HEK293T (cell line): ENCODE measurements at regions not wholly inside any gene's neighbourhood (a gene's known extent, or its start where the extent isn't known, plus 50 kb on each side); places are given as distances from the start of the nearest gene placed in this dataset.

Experiments used
- ARNT ChIP-seq: fragments of 450-650 bp; IDR thresholded peaks from 2 replicates; pipeline ENCODE4 v1.6.1; 2017; ENCODE audit warnings: mild to moderate bottlenecking
- ELF4 ChIP-seq: fragments of 450-650 bp; IDR thresholded peaks from 2 replicates; pipeline ENCODE4 v1.6.1; 2017; ENCODE audit warnings: antibody characterized with exemption
- FOXA1 ChIP-seq: fragments of 450-650 bp; IDR thresholded peaks from 2 replicates; pipeline ENCODE4 v1.6.1; 2016; ENCODE audit warnings: mild to moderate bottlenecking
- FOXM1 ChIP-seq: fragments of 450-650 bp; IDR thresholded peaks from 2 replicates; pipeline ENCODE4 v1.6.1; 2017; ENCODE audit warnings: mild to moderate bottlenecking, borderline replicate concordance
- HDGF ChIP-seq: fragments of 450-650 bp; IDR thresholded peaks from 2 replicates; pipeline ENCODE4 v1.6.1; 2017; ENCODE audit warnings: antibody characterized with exemption, borderline replicate concordance
- L3MBTL2 ChIP-seq: fragments of 450-650 bp; conservative IDR thresholded peaks from 2 replicates; pipeline ENCODE4 v1.6.1; 2016; ENCODE audit warnings: mild to moderate bottlenecking
- LEF1 ChIP-seq: fragments of 450-650 bp; IDR thresholded peaks from 2 replicates; pipeline ENCODE4 v1.6.1; 2017; ENCODE audit warnings: mild to moderate bottlenecking, borderline replicate concordance
- NFRKB ChIP-seq: fragments of 450-650 bp; IDR thresholded peaks from 2 replicates; pipeline ENCODE4 v1.6.1; 2016; ENCODE audit warnings: mild to moderate bottlenecking, moderate library complexity
- PKNOX1 ChIP-seq: fragments of 450-650 bp; IDR thresholded peaks from 2 replicates; pipeline ENCODE4 v1.6.1; 2016
- SP1 ChIP-seq: fragments of 450-650 bp; IDR thresholded peaks from 2 replicates; pipeline ENCODE4 v1.6.1; 2017
- TARDBP ChIP-seq: fragments of 450-650 bp; IDR thresholded peaks from 2 replicates; pipeline ENCODE4 v1.6.1; 2016

DNA sequence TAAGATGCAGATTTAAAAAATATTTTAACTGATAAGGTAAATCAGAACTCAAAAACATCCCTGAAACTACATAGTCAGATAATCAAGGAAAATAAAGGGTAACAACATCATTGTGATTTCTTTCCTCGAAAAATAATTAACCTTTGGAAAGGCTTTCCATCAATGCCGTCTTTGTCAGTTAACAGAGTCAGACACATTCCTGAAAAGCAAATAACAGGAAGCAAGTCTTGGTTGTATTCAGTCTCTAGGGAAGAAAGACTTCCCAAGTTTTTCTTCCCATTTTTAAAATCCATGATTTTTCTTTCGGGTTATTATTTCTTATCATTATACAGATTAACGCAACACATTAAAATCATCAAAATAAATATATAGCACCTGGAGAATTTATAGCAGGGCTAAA, 256.4 kb upstream of the CDH6 start:
- TF ChIP-seq L3MBTL2 (no peak), LEF1 (no peak), ELF4 (no peak), FOXA1 (no peak), ARNT (no peak), FOXM1 (no peak), PKNOX1 (no peak), SP1 (no peak), TARDBP (no peak), NFRKB (no peak), HDGF (no peak)
